ENCODE measurements at regions not wholly inside any gene's neighbourhood (a gene's known extent, or its start where the extent isn't known, plus 50 kb on each side); places are given as distances from the start of the nearest gene placed in this dataset.

DNA sequence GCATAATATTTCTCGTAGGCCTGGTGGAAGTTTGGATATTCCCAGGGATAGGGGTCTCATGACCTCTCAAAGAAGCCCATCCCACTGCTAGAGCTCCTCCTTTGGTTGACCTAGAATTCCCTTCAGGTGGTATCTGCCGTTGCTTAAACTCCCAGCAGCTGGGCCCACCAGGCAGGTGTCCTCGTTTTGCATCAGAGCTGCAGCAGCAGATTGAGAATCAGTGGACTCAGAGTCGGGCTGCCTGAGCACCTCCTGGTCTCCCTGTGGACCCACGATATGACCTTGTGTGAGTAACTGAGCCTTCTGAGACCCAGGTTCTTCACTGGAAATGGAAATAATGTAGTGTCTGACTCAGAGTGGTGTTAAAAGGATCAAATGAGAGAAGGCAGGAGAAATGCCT, 132.7 kb downstream of the PAPOLA start:
- 58 to 73% methylated on average over 5 of the region's 5 CpGs for WGBS, 2 donors
- no peaks in the 10 kb centered on the region for H3K9me3 ChIP-seq
- TF ChIP-seq CTCF (IDR thresholded peaks at IDR 0.05) (no peak), POLR2A (IDR thresholded peaks at IDR 0.05) (no peak), EP300 (IDR thresholded peaks at IDR 0.05) (no peak), POLR2AphosphoS5 (IDR thresholded peaks at IDR 0.05) (no peak)

DNA sequence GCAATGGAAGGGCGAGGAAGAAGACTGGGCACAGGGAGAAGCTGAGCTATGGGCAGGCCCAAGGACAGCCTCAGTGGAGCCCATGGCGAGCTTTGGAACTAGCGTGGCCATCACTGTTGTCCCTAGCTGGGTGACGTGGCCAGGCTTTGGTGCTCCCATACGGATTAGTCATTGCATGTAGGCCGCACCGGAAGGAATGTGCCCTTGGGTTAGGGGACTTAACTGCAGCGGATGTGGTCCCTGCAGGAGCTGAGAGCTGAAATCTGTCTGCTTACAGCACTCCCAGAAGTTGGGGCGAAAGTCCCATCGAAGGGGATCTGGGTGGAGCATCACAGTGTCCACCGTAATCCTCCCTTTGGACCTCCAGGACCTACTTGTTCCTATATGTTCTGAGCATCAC, 133.7 kb downstream of the PAPOLA start:
- no peak overlapping the region for H3K4me3 ChIP-seq
- intact Hi-C loops (cut with DNase I), result no loop called here
- no peak for DNase-seq
- H3K27ac ChIP-seq, result no peak overlapping the region
- H3K36me3 ChIP-seq, result no peaks in the 10 kb centered on the region
- H3K4me1 ChIP-seq, result no peaks in the 10 kb centered on the region
- 90 to 92% methylated on average over 11 of the region's 11 CpGs for WGBS, 2 donors
- no peaks in the 10 kb centered on the region for H3K27me3 ChIP-seq
- H3K9me3 ChIP-seq, result no peaks in the 10 kb centered on the region
- TF ChIP-seq CTCF (IDR thresholded peaks at IDR 0.05), result no peak
- TF ChIP-seq EP300 (IDR thresholded peaks at IDR 0.05), result no peak
- no peak for TF ChIP-seq POLR2A (IDR thresholded peaks at IDR 0.05)
- no peak for TF ChIP-seq POLR2AphosphoS5 (IDR thresholded peaks at IDR 0.05)

More for the DNA sequence above, 132.7 kb downstream of the PAPOLA start:
- H3K36me3 ChIP-seq, result no peaks in the 10 kb centered on the region
- intact Hi-C loops (cut with DNase I), result no loop called here
- H3K27ac ChIP-seq, result no peak overlapping the region
- DNase-seq, result no peak
- H3K4me1 ChIP-seq, result no peaks in the 10 kb centered on the region
- H3K4me3 ChIP-seq, result no peak overlapping the region
- no peaks in the 10 kb centered on the region for H3K27me3 ChIP-seq

DNA sequence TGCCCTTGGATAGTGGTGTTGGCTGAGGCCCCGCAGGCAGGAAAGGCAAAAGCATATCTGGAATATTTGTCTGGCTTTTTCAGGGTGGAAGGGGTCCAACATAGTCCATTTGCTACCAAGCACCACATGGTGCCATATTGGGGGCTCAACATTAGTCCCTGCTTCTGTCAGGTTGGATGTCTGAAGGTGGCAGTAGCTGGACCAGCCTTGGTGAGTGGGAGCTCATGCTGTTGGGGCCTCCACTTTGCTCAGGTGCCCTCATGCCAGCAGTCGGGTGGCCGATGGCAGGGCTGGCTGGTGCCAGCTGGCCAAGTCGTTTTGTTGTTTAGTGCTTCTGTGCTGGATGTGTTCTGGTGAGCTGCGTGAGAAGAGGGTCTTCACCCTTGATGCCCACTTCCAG, 135.3 kb downstream of the PAPOLA start:
- Histone ChIP-seq H3K9me3 (no peaks in the 10 kb centered on the region), H3K4me1 (no peaks in the 10 kb centered on the region), H3K36me3 (no peaks in the 10 kb centered on the region), H3K27me3 (no peaks in the 10 kb centered on the region), H3K27ac (no peak overlapping the region), H3K4me3 (no peak overlapping the region)
- 87 to 89% methylated on average over 5 of the region's 5 CpGs for WGBS, 2 donors
- DNase-seq, result no peak
- intact Hi-C loops (cut with DNase I), result no loop called here
- no peak for TF ChIP-seq POLR2AphosphoS5 (IDR thresholded peaks at IDR 0.05)
- TF ChIP-seq CTCF (IDR thresholded peaks at IDR 0.05), result no peak
- no peak for TF ChIP-seq POLR2A (IDR thresholded peaks at IDR 0.05)
- TF ChIP-seq EP300 (IDR thresholded peaks at IDR 0.05), result no peak

DNA sequence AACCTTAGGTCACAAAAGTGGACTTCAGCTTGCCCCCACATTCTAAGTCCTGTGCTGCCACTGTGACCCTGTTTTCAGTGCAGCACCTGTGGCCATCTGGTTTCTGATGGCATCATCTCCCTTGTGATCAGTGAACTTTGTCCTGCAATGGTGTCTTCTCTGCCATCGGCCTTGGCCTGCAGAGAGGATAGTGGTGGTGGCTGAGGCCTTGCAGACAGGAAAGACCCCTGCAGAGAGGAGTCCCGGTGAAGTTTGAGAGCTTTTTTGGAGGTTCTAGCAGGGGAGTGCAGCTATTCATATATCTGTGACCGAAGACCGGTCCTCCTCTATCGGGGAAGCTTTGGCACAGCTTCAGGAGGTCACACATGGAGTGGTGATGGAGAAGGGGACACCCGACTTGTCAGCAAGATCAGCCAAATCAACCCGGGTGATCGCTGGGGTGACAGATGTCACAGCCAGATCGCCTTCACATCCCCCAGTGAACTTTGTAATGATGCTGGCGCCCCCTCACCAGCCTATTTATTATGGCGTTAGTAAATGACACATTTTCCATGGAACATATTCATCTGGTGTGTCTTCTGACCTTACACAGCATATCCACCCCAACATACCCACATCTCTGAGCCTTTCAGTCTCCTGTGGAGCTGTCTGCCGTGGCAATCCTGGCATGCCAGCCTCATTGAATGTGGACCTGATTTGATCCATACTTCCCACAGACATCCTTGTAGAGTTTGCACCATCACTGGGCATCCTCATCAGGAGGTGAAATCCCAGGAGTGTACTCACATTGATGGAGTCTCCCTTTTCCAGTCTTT, 136.1 kb downstream of the PAPOLA start:
- TF ChIP-seq POLR2A (IDR thresholded peaks at IDR 0.05) (no peak), EP300 (IDR thresholded peaks at IDR 0.05) (no peak), CTCF (IDR thresholded peaks at IDR 0.05) (no peak), POLR2AphosphoS5 (IDR thresholded peaks at IDR 0.05) (no peak)
- no peaks in the 10 kb centered on the region for H3K9me3 ChIP-seq
- no peaks in the 10 kb centered on the region for H3K4me1 ChIP-seq
- DNase-seq, result no peak
- intact Hi-C loops (cut with DNase I), result no loop called here
- no peaks in the 10 kb centered on the region for H3K27me3 ChIP-seq
- 83 to 85% methylated on average over 12 of the region's 12 CpGs for WGBS, 2 donors
- H3K4me3 ChIP-seq, result no peak overlapping the region
- no peaks in the 10 kb centered on the region for H3K36me3 ChIP-seq
- H3K27ac ChIP-seq, result no peak overlapping the region

DNA sequence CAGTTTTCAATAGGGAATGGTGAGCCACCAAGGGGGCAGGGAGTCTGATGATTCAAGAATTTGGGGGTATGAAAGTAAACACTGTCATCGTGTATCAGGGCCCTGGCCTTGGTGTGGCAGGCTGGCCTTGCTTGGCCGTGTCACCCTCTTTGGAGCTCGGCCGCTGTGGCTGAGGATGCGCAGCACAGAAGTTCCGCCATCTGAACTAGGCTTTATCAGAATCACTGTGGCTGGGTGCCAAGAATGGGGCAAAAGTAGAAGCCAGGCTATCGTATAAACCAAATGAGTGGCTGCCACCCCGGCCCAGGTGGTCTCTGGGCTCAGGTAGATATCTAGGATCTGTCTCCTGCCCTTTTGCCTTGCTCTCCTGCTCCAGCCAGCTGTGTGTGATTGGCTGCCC, 137.4 kb downstream of the PAPOLA start:
- 84 to 92% methylated on average over 8 of the region's 8 CpGs for WGBS, 2 donors
- H3K27me3 ChIP-seq, result no peaks in the 10 kb centered on the region
- no peak overlapping the region for H3K4me3 ChIP-seq
- intact Hi-C loops (cut with DNase I), result no loop called here
- TF ChIP-seq EP300 (IDR thresholded peaks at IDR 0.05), result no peak
- no peak for TF ChIP-seq CTCF (IDR thresholded peaks at IDR 0.05)
- no peak for TF ChIP-seq POLR2AphosphoS5 (IDR thresholded peaks at IDR 0.05)
- TF ChIP-seq POLR2A (IDR thresholded peaks at IDR 0.05), result no peak
- H3K27ac ChIP-seq, result no peak overlapping the region
- no peaks in the 10 kb centered on the region for H3K36me3 ChIP-seq
- H3K9me3 ChIP-seq, result no peaks in the 10 kb centered on the region
- no peak for DNase-seq
- H3K4me1 ChIP-seq, result no peaks in the 10 kb centered on the region
